ENCODE measurements at regions not wholly inside any gene's neighbourhood (a gene's known extent, or its start where the extent isn't known, plus 50 kb on each side); places are given as distances from the start of the nearest gene placed in this dataset.
"Not testable (repeated sequence)": the region's sequence is repeated elsewhere in the genome, so short reads cannot be mapped to it uniquely, and the experiment has no call there.

- DNase-seq, result not testable (repeated sequence)
These were observed 61.3 kb downstream of the ZNF860 start for GRCh38 chr3:32042867-32043266.

- DNase-seq, result peak; percentile 25
These were observed 61.1 kb upstream of the GPD1L start for GRCh38 chr3:32045091-32045915.

- DNase-seq, result no peak
These were observed 60.3 kb upstream of the GPD1L start for GRCh38 chr3:32046102-32046501.

- no peak for DNase-seq
These were observed 57.8 kb upstream of the GPD1L start for GRCh38 chr3:32048487-32049182.

- DNase-seq, result no peak
These were observed 56.5 kb upstream of the GPD1L start for GRCh38 chr3:32049916-32050315.

- DNase-seq, result not testable (repeated sequence)
These were observed 54.2 kb upstream of the GPD1L start for GRCh38 chr3:32052230-32052629.

GRCh38 chr3:32052851-32053250, 53.6 kb upstream of the GPD1L start:
- DNase-seq, result not testable (repeated sequence)

- DNase-seq, result no peak
These were observed 49.7 kb upstream of the GPD1L start for GRCh38 chr3:32056559-32057290.

Data from RPMI8226 (cell line).